SK-N-SH (cell line): ENCODE measurements at regions not wholly inside any gene's neighbourhood (a gene's known extent, or its start where the extent isn't known, plus 50 kb on each side); places are given as distances from the start of the nearest gene placed in this dataset.

Source experiments
- CTCF ChIA-PET: fragments of 300-600, 350-600 bp; formaldehyde crosslinking; extraction: SDS; loops from one replicate; lab custom pipeline; 2021; lab: Yijun Ruan, JAX
- POLR2A ChIA-PET: fragments of 350-600 bp; sonication (Branson Sonifier 250); formaldehyde crosslinking; extraction: SDS; loops from one replicate; lab custom pipeline; 2020; ENCODE audit warnings: antibody characterized with exemption, inconsistent platforms; lab: Yijun Ruan, JAX
- DNase-seq: peaks from one replicate; pipeline ENCODE4 v3.0.0; 2012
- H2AFZ ChIP-seq: fragments of 200-600 bp; sonication (generic); 2 replicates; pipeline ENCODE4 v1.8.1; 2016; ENCODE audit warnings: antibody characterized with exemption, mild to moderate bottlenecking, low read depth
- H3F3A ChIP-seq: fragments of 200-600 bp; sonication (generic); replicated peaks from 2 replicates; pipeline ENCODE3; 2016; ENCODE audit warnings: antibody characterized with exemption, mild to moderate bottlenecking; ENCODE audit not compliant: insufficient read depth
- H3K27ac ChIP-seq, 2 experiments: fragments of 200-500 bp in 1 of 2; fragments of 200-600 bp in 1 of 2; sonication (Bioruptor generic) in 1 of 2; sonication (generic), shearing (Covaris generic) in 1 of 2; 2 replicates each; pipeline versions ENCODE4 v1.5.1 to v1.6.1; 2014 to 2016; ENCODE audit warnings: low read depth in 2 of 2, inconsistent platforms in 1 of 2, low read length in 1 of 2, mild to moderate bottlenecking in 1 of 2, mixed read lengths in 1 of 2
- H3K27me3 ChIP-seq: fragments of 200-600 bp; sonication (generic), shearing (Covaris generic); 2 replicates; pipeline ENCODE4 v1.6.1; 2016; ENCODE audit warnings: mixed run types; ENCODE audit not compliant: insufficient read depth
- H3K36me3 ChIP-seq, 2 experiments: fragments of 200-500 bp in 1 of 2; fragments of 200-600 bp in 1 of 2; sonication (Bioruptor generic) in 1 of 2; sonication (generic) in 1 of 2; replicated peaks in 1 of 2; 2 replicates each; pipeline versions ENCODE3 to v1.5.1; 2014 to 2016; ENCODE audit warnings: low read length in 1 of 2, mild to moderate bottlenecking in 1 of 2; ENCODE audit not compliant: insufficient read depth in 2 of 2, control insufficient read depth in 1 of 2
- H3K4me1 ChIP-seq, 2 experiments: fragments of 200-500 bp in 1 of 2; fragments of 200-600 bp in 1 of 2; sonication (Bioruptor generic) in 1 of 2; sonication (generic), shearing (Covaris generic) in 1 of 2; 2 replicates each; pipeline versions ENCODE4 v1.5.1 to v1.6.1; 2014 to 2016; ENCODE audit warnings: low read depth in 1 of 2, low read length in 1 of 2, mixed run types in 1 of 2; ENCODE audit not compliant: insufficient read depth in 2 of 2, control insufficient read depth in 1 of 2
- H3K4me2 ChIP-seq: fragments of 200-600 bp; sonication (generic), shearing (Covaris generic); 2 replicates; pipeline ENCODE4 v1.6.1; 2017; ENCODE audit warnings: mixed run types
- H3K4me3 ChIP-seq, 2 experiments: fragments of 200-500 bp in 1 of 2; fragments of 200-600 bp in 1 of 2; sonication (Bioruptor generic) in 1 of 2; sonication (generic), shearing (Covaris generic) in 1 of 2; 2 replicates each; pipeline versions ENCODE4 v1.5.1 to v1.8.1; 2014 to 2016; ENCODE audit warnings: low read depth in 2 of 2, inconsistent platforms in 1 of 2, low read length in 1 of 2, mild to moderate bottlenecking in 1 of 2, mixed read lengths in 1 of 2, moderate library complexity in 1 of 2
- H3K79me2 ChIP-seq: fragments of 200-600 bp; sonication (generic); 2 replicates; pipeline ENCODE4 v1.8.1; 2017; ENCODE audit warnings: mild to moderate bottlenecking; ENCODE audit not compliant: insufficient read depth
- H3K9ac ChIP-seq: fragments of 200-600 bp; sonication (generic); 2 replicates; pipeline ENCODE4 v1.6.1; 2017; ENCODE audit warnings: mixed run types
- H3K9me2 ChIP-seq: fragments of 200-600 bp; sonication (generic); 2 replicates; pipeline ENCODE4 v1.6.1; 2017; ENCODE audit warnings: mixed run types
- H3K9me3 ChIP-seq: fragments of 200-600 bp; sonication (generic); 2 replicates; pipeline ENCODE4 v1.6.1; 2017; ENCODE audit warnings: mixed run types, mild to moderate bottlenecking, moderate library complexity
- H4K20me1 ChIP-seq: fragments of 200-600 bp; sonication (generic); 2 replicates; pipeline ENCODE4 v1.6.1; 2017; ENCODE audit warnings: mild to moderate bottlenecking, mixed run types; ENCODE audit not compliant: insufficient read depth
- CHD2 ChIP-seq: fragments of 150-350 bp; IDR thresholded peaks from 2 replicates; pipeline ENCODE4 v1.6.1; 2018; ENCODE audit warnings: low read length; ENCODE audit not compliant: partially characterized antibody
- EP300 ChIP-seq, 2 experiments: IDR thresholded peaks; 2 replicates each; pipeline versions ENCODE4 v1.4.0 to v1.6.1; 2012; ENCODE audit warnings: borderline replicate concordance in 1 of 2, low read depth in 1 of 2, low read length in 1 of 2
- FOXM1 ChIP-seq: IDR thresholded peaks from 2 replicates; pipeline ENCODE4 v1.4.0; 2012; ENCODE audit warnings: low read depth, mild to moderate bottlenecking
- GATA2 ChIP-seq: sonication (generic); formaldehyde crosslinking; IDR thresholded peaks from 2 replicates; pipeline ENCODE4 v1.5.0; 2020; ENCODE audit warnings: mild to moderate bottlenecking, missing genetic modification reagents
- MEF2A ChIP-seq: IDR thresholded peaks from 2 replicates; pipeline ENCODE4 v1.4.0; 2012; ENCODE audit warnings: low read depth, borderline replicate concordance
- NRF1 ChIP-seq: IDR thresholded peaks from 2 replicates; pipeline ENCODE4 v1.6.1; 2012; ENCODE audit warnings: low read depth, mild to moderate bottlenecking, low read length
- RAD21 ChIP-seq: IDR thresholded peaks from 2 replicates; pipeline ENCODE4 v1.6.1; 2012; ENCODE audit warnings: mild to moderate bottlenecking, low read length
- RCOR1 ChIP-seq: fragments of 150-350 bp; IDR thresholded peaks from 2 replicates; pipeline ENCODE4 v1.6.1; 2017; ENCODE audit warnings: antibody characterized with exemption, low read length
- RFX5 ChIP-seq: IDR thresholded peaks from 2 replicates; pipeline ENCODE4 v1.6.1; 2012; ENCODE audit warnings: mild to moderate bottlenecking, improper control_type of control experiment, low read length
- RXRA ChIP-seq: IDR thresholded peaks from 2 replicates; pipeline ENCODE4 v1.4.0; 2012; ENCODE audit warnings: low read depth, mild to moderate bottlenecking, borderline replicate concordance
- SMC3 ChIP-seq: IDR thresholded peaks from 2 replicates; pipeline ENCODE4 v1.6.1; 2012; ENCODE audit warnings: low read depth, low read length, improper control_type of control experiment
- YY1 ChIP-seq: IDR thresholded peaks from 2 replicates; pipeline ENCODE4 v1.4.0; 2012; ENCODE audit warnings: low read depth, mild to moderate bottlenecking
- WGBS: methylation state at CpG from one replicate; pipeline ENCODE4 v1.1.6; 2017; ENCODE audit warnings: low lambda C conversion rate; 5-methylcytosine and 5-hydroxymethylcytosine counted together
- TF ChIP-seq, protein P1 (sequence below): fragments of 150-350 bp; IDR thresholded peaks from 2 replicates; pipeline ENCODE4 v1.6.1; 2017; ENCODE audit warnings: antibody characterized with exemption, low read length, low read depth, borderline replicate concordance
- TF ChIP-seq, protein P2 (sequence below): IDR thresholded peaks from 2 replicates; pipeline ENCODE4 v1.6.1; 2012; ENCODE audit warnings: mild to moderate bottlenecking, low read depth, low read length, moderate library complexity
- TF ChIP-seq, protein P3 (sequence below): IDR thresholded peaks from 2 replicates; pipeline ENCODE4 v1.4.0; 2012; ENCODE audit warnings: low read depth

DNA sequence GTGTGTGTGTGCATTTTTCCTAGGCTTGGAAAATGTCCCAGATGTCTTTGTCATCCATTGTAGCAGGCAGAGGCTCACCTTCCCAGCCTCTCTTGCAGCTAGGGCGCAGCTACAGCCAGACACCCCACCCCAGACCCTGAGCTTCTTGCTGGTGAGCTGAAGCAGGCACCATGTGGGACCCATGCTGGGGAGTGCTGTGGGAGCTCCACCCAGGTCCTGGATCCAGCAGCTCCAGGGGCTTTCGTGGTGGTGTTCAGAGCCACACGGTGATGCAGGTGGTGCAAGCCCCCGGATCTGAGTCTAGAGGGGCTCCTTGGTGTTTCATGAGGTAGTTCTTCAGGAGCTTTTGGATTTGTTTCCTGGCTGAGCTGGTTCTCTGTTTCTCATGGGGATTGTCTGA, 56.0 kb upstream of the ZFP64 start:
- ChIA-PET POLR2A (no interaction called here), CTCF (interaction anchor here (3.4 to 9.7 kb wide), 2 partner anchors 65 to 1300 kb away, joined by 12 to 56 read pairs; no protein-coding TSS in a partner anchor)
- Histone ChIP-seq H3K27me3 (no peaks in the 10 kb centered on the region), H3K4me2 (no peak overlapping the region), H3K9me2 (no peaks in the 10 kb centered on the region), H3K79me2 (no peaks in the 10 kb centered on the region), H3K27ac (no peak overlapping the region), H4K20me1 (no peaks in the 10 kb centered on the region), H3K4me3 (no peak overlapping the region), H3K9me3 (no peaks in the 10 kb centered on the region), H2AFZ (no peak overlapping the region), H3K36me3 (no peaks in the 10 kb centered on the region), H3F3A (no peaks in the 10 kb centered on the region), H3K9ac (no peak overlapping the region), H3K4me1 (no peaks in the 10 kb centered on the region; a peak in 2 of 4 replicates)
- no peak for TF ChIP-seq SMC3
- no peak for TF ChIP-seq YY1
- no peak for TF ChIP-seq MEF2A
- TF ChIP-seq CHD2, result no peak
- TF ChIP-seq, protein P1, sequence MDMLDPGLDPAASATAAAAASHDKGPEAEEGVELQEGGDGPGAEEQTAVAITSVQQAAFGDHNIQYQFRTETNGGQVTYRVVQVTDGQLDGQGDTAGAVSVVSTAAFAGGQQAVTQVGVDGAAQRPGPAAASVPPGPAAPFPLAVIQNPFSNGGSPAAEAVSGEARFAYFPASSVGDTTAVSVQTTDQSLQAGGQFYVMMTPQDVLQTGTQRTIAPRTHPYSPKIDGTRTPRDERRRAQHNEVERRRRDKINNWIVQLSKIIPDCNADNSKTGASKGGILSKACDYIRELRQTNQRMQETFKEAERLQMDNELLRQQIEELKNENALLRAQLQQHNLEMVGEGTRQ, result no peak
- no peak for DNase-seq
- 17% methylated on average over 1 of the region's 4 CpGs for WGBS

DNA sequence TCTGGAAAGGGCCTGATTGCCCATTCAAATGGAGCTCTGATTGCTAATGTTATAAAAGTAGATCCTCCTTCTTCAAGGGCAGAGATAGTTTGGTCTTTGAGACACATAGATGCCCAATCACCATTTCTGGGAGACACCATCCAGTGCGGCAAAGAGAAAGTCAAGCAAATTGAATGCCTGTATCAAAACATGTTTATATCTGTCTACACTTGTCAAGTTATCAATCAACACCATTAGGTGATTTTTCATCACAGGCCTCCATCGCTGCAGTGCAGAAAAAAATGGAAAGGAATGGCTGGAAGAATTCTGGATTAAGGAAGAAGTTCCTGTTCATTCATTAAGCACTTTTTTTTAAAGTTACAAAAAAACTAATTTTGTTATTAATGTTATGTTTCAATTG, 54.8 kb upstream of the ZFP64 start:
- Histone ChIP-seq H3K36me3 (no peaks in the 10 kb centered on the region), H3K4me3 (no peak overlapping the region), H3K9ac (no peak overlapping the region), H3K27me3 (no peaks in the 10 kb centered on the region), H3K9me3 (no peaks in the 10 kb centered on the region), H3K9me2 (no peaks in the 10 kb centered on the region), H3K27ac (no peak overlapping the region), H3K4me2 (no peak overlapping the region), H3K4me1 (no peaks in the 10 kb centered on the region; a peak in 2 of 4 replicates), H2AFZ (no peak overlapping the region), H3K79me2 (no peaks in the 10 kb centered on the region), H3F3A (no peaks in the 10 kb centered on the region), H4K20me1 (no peaks in the 10 kb centered on the region)
- 71% methylated on average over 2 of the region's 2 CpGs for WGBS
- POLR2A ChIA-PET, result no interaction called here
- DNase-seq, result no peak
- CTCF ChIA-PET, result interaction anchor here (0.8 to 9.7 kb wide), 4 partner anchors 13 to 1301 kb away, joined by 3 to 56 read pairs (median 8); no protein-coding TSS in a partner anchor
- TF ChIP-seq GATA2 (CRISPR knock-in tag) (no peak), RXRA (no peak), YY1 (no peak), EP300 (IDR thresholded peaks at IDR 0.05; ENCODE audit: borderline replicate concordance in 1 of 2, low read depth in 1 of 2, low read length in 1 of 2) (no peak), RCOR1 (no peak), NRF1 (no peak), RAD21 (no peak), FOXM1 (no peak), SMC3 (no peak), RFX5 (no peak)
- TF ChIP-seq, protein P2, sequence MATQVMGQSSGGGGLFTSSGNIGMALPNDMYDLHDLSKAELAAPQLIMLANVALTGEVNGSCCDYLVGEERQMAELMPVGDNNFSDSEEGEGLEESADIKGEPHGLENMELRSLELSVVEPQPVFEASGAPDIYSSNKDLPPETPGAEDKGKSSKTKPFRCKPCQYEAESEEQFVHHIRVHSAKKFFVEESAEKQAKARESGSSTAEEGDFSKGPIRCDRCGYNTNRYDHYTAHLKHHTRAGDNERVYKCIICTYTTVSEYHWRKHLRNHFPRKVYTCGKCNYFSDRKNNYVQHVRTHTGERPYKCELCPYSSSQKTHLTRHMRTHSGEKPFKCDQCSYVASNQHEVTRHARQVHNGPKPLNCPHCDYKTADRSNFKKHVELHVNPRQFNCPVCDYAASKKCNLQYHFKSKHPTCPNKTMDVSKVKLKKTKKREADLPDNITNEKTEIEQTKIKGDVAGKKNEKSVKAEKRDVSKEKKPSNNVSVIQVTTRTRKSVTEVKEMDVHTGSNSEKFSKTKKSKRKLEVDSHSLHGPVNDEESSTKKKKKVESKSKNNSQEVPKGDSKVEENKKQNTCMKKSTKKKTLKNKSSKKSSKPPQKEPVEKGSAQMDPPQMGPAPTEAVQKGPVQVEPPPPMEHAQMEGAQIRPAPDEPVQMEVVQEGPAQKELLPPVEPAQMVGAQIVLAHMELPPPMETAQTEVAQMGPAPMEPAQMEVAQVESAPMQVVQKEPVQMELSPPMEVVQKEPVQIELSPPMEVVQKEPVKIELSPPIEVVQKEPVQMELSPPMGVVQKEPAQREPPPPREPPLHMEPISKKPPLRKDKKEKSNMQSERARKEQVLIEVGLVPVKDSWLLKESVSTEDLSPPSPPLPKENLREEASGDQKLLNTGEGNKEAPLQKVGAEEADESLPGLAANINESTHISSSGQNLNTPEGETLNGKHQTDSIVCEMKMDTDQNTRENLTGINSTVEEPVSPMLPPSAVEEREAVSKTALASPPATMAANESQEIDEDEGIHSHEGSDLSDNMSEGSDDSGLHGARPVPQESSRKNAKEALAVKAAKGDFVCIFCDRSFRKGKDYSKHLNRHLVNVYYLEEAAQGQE, result no peak
- TF ChIP-seq, protein P3, sequence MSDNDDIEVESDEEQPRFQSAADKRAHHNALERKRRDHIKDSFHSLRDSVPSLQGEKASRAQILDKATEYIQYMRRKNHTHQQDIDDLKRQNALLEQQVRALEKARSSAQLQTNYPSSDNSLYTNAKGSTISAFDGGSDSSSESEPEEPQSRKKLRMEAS, result no peak
